Epidermal melanocyte (primary cell): ENCODE measurements at regions not wholly inside any gene's neighbourhood (a gene's known extent, or its start where the extent isn't known, plus 50 kb on each side); places are given as distances from the start of the nearest gene placed in this dataset.

Source experiments
- DNase-seq: peaks from one replicate; pipeline ENCODE4 v3.0.0; 2011; ENCODE audit warnings: low spot score; ENCODE audit not compliant: insufficient read length

- DNase-seq: no peak
These were observed 51.7 kb upstream of the RCN1 start for GRCh38 chr11:32039149-32039548.

GRCh38 chr11:32034680-32035079 lies 56.2 kb upstream of the RCN1 start:
- DNase-seq: no peak

GRCh38 chr11:32034149-32034548 lies 56.7 kb upstream of the RCN1 start:
- DNase-seq: no peak

GRCh38 chr11:32033491-32033890 lies 57.4 kb upstream of the RCN1 start:
- no peak for DNase-seq

- no peak for DNase-seq
These were observed 57.8 kb upstream of the RCN1 start for GRCh38 chr11:32033067-32033466.

GRCh38 chr11:32032478-32032877 lies 58.4 kb upstream of the RCN1 start:
- DNase-seq: no peak

GRCh38 chr11:32032052-32032451 lies 58.8 kb upstream of the RCN1 start:
- DNase-seq: no peak

- no peak for DNase-seq
These were observed 59.9 kb upstream of the RCN1 start for GRCh38 chr11:32030875-32031503.

- no peak for DNase-seq
These were observed 61.2 kb upstream of the RCN1 start for GRCh38 chr11:32029721-32030120.

- DNase-seq: no peak
These were observed 62.7 kb upstream of the RCN1 start for GRCh38 chr11:32028201-32028600.

GRCh38 chr11:32026766-32027165 lies 64.1 kb upstream of the RCN1 start:
- no peak for DNase-seq

GRCh38 chr11:32024948-32025347 lies 65.9 kb upstream of the RCN1 start:
- no peak for DNase-seq

- no peak for DNase-seq
These were observed 67.2 kb upstream of the RCN1 start for GRCh38 chr11:32023370-32024305.

- no peak for DNase-seq
These were observed 72.2 kb upstream of the RCN1 start for GRCh38 chr11:32018672-32019071.

GRCh38 chr11:32016111-32016510 lies 74.8 kb upstream of the RCN1 start:
- no peak for DNase-seq

- DNase-seq: no peak
These were observed 75.4 kb upstream of the RCN1 start for GRCh38 chr11:32015427-32015826.

GRCh38 chr11:32013603-32014002 lies 77.3 kb upstream of the RCN1 start:
- no peak for DNase-seq

- no peak for DNase-seq
These were observed 78.8 kb upstream of the RCN1 start for GRCh38 chr11:32012049-32012448.

- no peak for DNase-seq
These were observed 81.9 kb upstream of the RCN1 start for GRCh38 chr11:32008880-32009551.

GRCh38 chr11:32006799-32007388 lies 84.0 kb upstream of the RCN1 start:
- no peak for DNase-seq

GRCh38 chr11:32005786-32006416 lies 85.0 kb upstream of the RCN1 start:
- no peak for DNase-seq
